ENCODE measurements at regions not wholly inside any gene's neighbourhood (a gene's known extent, or its start where the extent isn't known, plus 50 kb on each side); places are given as distances from the start of the nearest gene placed in this dataset.
A peak's percentile ranks its signal among the peaks of the same experiment; 100 is the strongest.
"Not testable (repeated sequence)": the region's sequence is repeated elsewhere in the genome, so short reads cannot be mapped to it uniquely, and the experiment has no call there.

DNA sequence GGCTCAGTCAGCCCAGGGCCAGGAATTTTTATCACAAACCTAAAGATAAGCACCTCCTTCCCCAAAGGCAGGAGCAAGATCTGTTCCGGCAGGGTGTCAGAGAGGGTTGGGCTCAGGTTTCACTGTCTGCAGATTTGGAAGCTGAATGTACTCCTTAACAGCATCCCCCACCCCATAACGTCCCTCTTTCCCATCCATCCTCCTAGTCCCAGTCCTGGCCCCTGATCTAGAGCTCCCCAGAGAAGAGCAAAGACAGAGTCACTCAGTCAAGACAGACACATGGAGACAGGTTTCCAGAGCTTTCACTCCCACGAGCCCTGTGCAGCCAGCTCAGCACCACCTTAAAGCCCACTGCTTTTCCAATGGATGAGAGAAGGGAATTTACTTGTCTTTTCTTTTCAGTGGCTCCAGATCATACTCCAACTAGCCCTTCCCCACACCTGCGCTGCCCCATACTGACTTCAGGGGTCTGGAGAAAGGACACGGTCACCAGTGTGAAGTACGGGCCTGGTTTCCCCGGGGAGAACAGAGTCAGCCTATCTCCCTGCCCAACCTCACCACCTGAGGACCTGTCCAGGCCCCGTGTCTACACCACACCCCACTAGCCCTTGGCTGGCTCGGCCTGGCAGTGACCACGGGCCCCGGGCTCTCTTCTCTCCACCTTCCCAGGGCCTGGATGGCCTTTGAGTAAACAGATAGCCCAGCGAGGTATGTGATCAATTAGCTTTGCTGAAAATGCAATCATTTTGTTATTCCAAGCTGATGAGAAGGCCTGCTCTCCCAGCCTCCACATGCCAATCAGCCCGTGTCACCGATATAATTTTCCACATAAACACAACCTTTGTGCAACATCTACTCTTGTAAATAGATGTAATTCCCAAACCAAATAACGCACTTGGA lies 249.1 kb downstream of the FOXD2 start:
- H3K36me3 ChIP-seq: no peaks in the 10 kb centered on the region
- H3K27ac ChIP-seq: no peak overlapping the region
- no peaks in the 10 kb centered on the region; a peak in 1 of 22 replicates for H4K20me1 ChIP-seq
- peaks cover 4 to 17% (median 9%) of the 10 kb centered on the region in 10 experiments; a peak in 16 of 20 replicates for H3K4me1 ChIP-seq
- peak overlapping the region in 6 of 11 experiments; percentile 25 to 58 (median 34); a peak in 10 of 22 replicates for H3K4me2 ChIP-seq
- no peak overlapping the region for H3K4me3 ChIP-seq
- H3K27me3 ChIP-seq: no peaks in the 10 kb centered on the region
- no peak overlapping the region for H3K9ac ChIP-seq
- H3K9me3 ChIP-seq (replicated peaks in 1 of 11): no peaks in the 10 kb centered on the region
- no peak for TF ChIP-seq Cebpa-rat (IDR thresholded peaks at IDR 0.05)

DNA sequence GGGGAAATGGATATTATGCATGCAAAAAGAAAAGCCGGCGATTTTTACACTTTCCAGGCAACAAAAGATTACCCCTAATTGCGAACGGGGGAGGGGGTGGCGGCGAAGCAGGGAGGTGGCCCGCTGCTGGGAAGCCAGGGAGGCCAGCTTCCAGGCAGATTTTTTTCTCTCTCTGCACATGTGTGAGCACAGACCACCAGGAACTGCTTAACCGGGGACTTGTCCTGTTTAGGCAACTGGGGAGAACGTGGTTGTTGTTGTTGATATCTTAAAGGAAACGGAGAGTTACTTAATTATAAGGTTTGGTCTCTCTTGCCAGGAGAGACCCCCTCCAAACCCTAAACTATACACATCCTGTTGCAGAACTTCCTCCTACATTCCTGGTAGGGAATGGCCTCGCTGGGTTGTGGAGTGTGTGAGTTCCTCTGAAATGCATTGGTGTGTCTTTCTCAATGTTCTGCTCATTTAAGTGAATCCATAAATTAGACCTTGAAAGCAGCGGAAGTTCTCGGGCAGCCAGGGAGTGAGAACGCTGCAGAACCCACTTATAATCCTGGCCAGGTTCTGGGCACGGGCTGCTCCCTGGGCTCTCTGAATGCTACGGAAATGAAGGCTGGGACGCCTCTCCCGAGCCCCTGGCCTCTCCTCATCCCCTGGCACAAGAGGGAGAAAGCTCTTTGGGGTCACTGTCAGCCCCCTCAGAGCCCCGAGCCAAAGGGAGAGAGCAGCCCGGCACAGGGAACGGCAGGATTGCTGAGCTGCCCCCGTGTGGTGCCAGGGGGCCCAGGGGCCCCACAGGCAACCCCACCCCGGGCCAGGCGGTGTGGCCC lies 250.0 kb downstream of the FOXD2 start:
- no peaks in the 10 kb centered on the region for H3K27me3 ChIP-seq
- peaks cover 4 to 17% (median 9%) of the 10 kb centered on the region in 10 experiments; a peak in 16 of 20 replicates for H3K4me1 ChIP-seq
- H3K27ac ChIP-seq: no peak overlapping the region
- no peaks in the 10 kb centered on the region for H3K36me3 ChIP-seq
- no peaks in the 10 kb centered on the region for H3K9me3 ChIP-seq (replicated peaks in 1 of 11)
- no peak for TF ChIP-seq Cebpa-rat (IDR thresholded peaks at IDR 0.05)
- no peaks in the 10 kb centered on the region; a peak in 1 of 22 replicates for H4K20me1 ChIP-seq
- no peak overlapping the region for H3K9ac ChIP-seq
- peak overlapping the region in 9 of 11 experiments; percentile 16 to 62 (median 35); a peak in 16 of 22 replicates for H3K4me2 ChIP-seq
- no peak overlapping the region for H3K4me3 ChIP-seq

DNA sequence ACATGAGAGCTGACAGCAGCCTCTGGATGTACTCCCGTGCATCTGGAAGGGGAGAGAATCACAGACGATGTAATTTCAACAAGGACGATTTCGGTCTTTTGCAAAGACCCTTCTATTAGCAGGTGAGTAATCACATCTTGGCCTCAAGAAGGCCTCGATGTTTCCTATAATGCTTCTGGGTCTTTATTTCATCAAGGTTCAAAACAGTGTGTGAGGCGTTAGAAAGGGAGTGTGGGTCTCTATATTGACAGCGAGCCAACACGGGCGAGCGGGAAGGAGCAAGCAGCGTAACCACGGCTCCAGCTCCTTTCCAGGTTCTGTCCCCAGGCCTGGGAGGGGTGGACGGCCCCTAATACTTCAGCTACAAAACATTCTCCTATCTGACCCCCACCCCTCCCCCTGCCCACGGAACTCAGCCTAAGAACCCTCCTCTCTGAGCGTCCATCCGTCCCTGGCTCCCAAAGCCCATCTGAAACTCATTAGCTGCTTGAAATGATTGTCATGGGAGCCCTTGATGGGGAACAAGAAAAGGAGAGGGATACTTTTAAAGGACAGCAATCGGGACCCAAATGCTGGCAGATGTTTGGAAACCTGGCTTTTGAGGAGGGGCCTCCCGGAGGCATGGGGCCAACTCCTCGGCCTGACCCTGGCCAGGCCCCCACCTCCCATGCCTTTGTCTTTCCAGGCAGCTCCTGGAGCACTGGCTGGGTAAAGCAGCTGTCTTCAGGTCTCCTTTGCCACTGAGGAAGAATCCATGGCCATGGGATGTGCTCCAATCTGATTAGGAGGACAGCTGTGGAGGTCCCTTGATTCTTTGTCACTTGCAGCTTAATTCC lies 250.8 kb downstream of the FOXD2 start:
- Histone ChIP-seq H3K9ac (no peak overlapping the region), H4K20me1 (no peaks in the 10 kb centered on the region; a peak in 1 of 22 replicates), H3K27me3 (no peaks in the 10 kb centered on the region), H3K4me1 (peaks cover 4 to 17% (median 9%) of the 10 kb centered on the region in 10 experiments; a peak in 16 of 20 replicates), H3K27ac (no peak overlapping the region), H3K4me2 (peak overlapping the region in 9 of 11 experiments; percentile 16 to 62 (median 35); a peak in 12 of 22 replicates), H3K4me3 (no peak overlapping the region), H3K9me3 (replicated peaks in 1 of 11) (no peaks in the 10 kb centered on the region), H3K36me3 (no peaks in the 10 kb centered on the region)
- TF ChIP-seq Cebpa-rat (IDR thresholded peaks at IDR 0.05): no peak

DNA sequence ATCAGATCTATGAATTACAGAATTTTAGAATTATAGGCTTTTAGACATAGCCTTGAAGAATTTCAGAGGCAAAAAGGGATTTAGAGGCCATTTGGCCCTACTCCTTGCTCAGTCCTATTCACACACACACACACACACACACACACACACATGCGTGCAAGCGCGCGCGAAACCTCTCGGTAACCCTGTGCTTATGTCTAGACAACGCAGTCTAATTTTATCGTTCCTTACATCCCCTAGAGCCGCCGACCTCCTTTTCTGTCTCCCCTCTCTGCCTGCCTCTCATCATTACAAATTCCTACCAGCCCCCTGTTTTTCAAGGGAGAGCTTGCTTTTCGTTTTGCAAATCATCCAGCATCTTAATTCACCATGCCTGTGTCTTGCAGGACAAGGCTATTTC lies 252.1 kb downstream of the FOXD2 start:
- Histone ChIP-seq H3K27me3 (no peaks in the 10 kb centered on the region), H3K36me3 (no peaks in the 10 kb centered on the region), H3K4me2 (no peak overlapping the region), H3K4me1 (peaks cover 4 to 17% (median 9%) of the 10 kb centered on the region in 10 experiments; a peak in 16 of 20 replicates), H3K9me3 (replicated peaks in 1 of 11) (no peaks in the 10 kb centered on the region), H3K4me3 (no peak overlapping the region), H3K27ac (no peak overlapping the region), H3K9ac (no peak overlapping the region), H4K20me1 (no peaks in the 10 kb centered on the region; a peak in 1 of 22 replicates)
- TF ChIP-seq Cebpa-rat (IDR thresholded peaks at IDR 0.05): no peak

DNA sequence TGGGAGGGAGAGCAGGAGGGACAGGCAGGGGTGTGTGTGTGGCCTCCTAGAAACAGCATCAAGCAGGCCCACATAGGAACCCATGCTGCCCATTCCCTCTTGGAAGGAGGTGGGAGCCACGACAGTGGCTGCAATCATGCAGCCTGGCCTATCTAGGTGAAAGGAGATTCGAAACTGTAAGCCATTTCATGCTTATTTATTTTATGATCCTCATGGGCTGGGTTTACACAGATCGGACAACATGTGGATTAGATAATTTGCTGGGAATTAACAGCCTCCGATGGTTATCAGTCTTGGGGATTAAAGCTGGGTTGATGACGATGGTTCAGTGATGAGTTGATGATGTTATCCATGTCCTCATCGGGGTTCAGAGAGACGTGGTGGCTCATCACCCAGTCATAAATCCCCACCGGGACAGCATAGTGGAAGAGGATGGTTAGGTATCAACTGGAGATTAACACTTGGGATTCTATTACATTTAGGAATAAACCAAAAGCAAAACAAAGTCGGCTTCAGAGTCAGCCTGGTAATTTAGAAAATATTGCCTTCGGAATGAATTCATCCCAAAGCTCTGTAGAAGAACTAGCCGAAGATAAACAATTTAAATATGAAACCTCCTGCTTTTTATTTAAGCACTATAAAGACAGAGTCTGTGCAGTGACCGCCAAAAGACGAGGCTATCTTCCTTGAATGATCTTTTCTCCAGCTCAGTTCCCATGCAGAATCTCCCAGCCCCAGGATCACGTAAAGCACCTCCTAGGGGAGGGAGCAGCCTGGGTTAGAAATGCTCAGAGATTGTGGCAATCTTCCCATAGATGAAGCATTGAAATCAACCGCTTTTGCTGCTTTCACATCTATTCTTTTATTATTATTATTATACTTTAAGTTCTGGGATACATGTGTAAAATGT lies 252.8 kb downstream of the FOXD2 start:
- no peaks in the 10 kb centered on the region for H3K9me3 ChIP-seq (replicated peaks in 1 of 11)
- H4K20me1 ChIP-seq: no peaks in the 10 kb centered on the region; a peak in 1 of 22 replicates
- no peaks in the 10 kb centered on the region for H3K27me3 ChIP-seq
- no peak overlapping the region for H3K27ac ChIP-seq
- no peak overlapping the region for H3K4me2 ChIP-seq
- no peaks in the 10 kb centered on the region for H3K36me3 ChIP-seq
- TF ChIP-seq Cebpa-rat (IDR thresholded peaks at IDR 0.05): no peak
- peaks cover 4 to 17% (median 9%) of the 10 kb centered on the region in 10 experiments; a peak in 16 of 20 replicates for H3K4me1 ChIP-seq
- H3K4me3 ChIP-seq: no peak overlapping the region
- H3K9ac ChIP-seq: no peak overlapping the region

DNA sequence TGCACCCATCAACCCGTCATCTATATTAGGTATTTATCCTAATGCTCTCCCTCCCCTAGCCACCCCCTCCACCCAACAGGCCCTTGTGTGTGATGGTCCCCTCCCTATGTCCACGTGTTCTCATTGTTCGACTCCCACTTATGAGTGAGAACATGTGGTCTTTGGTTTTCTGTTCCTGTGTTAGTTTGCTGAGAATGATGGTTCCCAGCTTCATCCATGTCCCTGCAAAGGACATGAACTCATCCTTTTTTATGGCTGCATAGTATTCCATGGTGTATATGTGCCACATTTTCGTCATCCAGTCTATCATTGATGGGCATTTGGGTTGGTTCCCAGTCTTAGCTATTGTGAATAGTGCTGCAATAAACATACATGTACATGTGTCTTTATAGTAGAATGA lies 253.4 kb downstream of the FOXD2 start:
- H3K4me3 ChIP-seq; H3K9me3 ChIP-seq (replicated peaks in 1 of 11); H3K9ac ChIP-seq; H3K27me3 ChIP-seq; H4K20me1 ChIP-seq; H3K4me2 ChIP-seq; H3K27ac ChIP-seq; H3K36me3 ChIP-seq: not testable (repeated sequence)
- peaks cover 4 to 17% (median 9%) of the 10 kb centered on the region in 10 experiments; a peak in 16 of 20 replicates for H3K4me1 ChIP-seq

DNA sequence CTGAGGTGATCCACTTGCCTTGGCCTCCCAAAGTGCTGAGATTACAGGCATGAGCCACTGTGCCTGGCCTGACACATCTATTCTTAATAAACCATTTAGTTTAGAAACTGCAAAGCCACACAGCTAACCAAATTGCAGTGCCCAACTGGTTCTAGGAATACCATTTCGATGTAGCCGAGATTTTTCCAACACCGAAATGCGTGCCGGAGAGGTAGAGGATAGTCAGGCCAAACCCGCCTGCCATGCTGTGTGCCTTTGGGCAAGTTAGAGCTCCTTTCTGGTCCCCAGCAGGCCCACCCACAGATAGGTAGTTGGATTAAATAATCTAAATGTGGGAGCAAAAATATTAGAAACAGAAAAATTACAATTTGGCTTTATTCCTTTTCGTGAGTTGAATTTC lies 254.4 kb downstream of the FOXD2 start:
- Histone ChIP-seq H4K20me1 (no peaks in the 10 kb centered on the region), H3K9ac (no peak overlapping the region), H3K4me1 (peaks cover under 1 to 12% (median 7%) of the 10 kb centered on the region in 10 experiments; a peak in 15 of 20 replicates), H3K4me3 (no peak overlapping the region), H3K4me2 (no peak overlapping the region), H3K27me3 (no peaks in the 10 kb centered on the region), H3K27ac (no peak overlapping the region), H3K36me3 (no peaks in the 10 kb centered on the region), H3K9me3 (replicated peaks in 1 of 11) (no peaks in the 10 kb centered on the region)
- TF ChIP-seq Cebpa-rat (IDR thresholded peaks at IDR 0.05): no peak

DNA sequence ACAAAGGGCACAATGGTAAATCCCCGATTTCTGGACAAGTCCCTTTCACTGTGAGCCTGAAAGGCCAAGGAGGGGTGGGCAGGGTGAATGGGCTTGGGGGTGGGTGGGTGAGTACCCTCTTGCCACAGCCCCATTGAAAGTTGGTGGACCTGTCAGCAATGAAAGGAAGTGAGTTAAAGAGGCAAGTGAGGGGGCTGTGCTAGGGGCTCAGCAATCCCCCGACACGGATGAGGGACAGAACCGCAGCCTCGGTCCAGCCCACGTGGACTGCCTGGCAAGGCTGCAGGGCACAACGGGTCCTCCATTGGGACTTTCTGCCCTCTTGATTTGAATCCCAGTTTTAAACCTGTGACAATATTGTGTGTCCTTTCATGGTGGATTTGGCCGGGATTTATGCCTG lies 255.3 kb downstream of the FOXD2 start:
- no peak overlapping the region for H3K4me2 ChIP-seq

More for the DNA sequence above, 255.3 kb downstream of the FOXD2 start:
- H3K4me3 ChIP-seq: no peak overlapping the region
- H4K20me1 ChIP-seq: no peaks in the 10 kb centered on the region
- H3K9ac ChIP-seq: no peak overlapping the region
- H3K4me1 ChIP-seq: peaks cover 0 to 6% (median 4%) of the 10 kb centered on the region in 10 experiments; a peak in 14 of 20 replicates
- H3K36me3 ChIP-seq: no peaks in the 10 kb centered on the region
- no peak for TF ChIP-seq Cebpa-rat (IDR thresholded peaks at IDR 0.05)
- H3K9me3 ChIP-seq (replicated peaks in 1 of 11): no peaks in the 10 kb centered on the region
- H3K27ac ChIP-seq: no peak overlapping the region
- H3K27me3 ChIP-seq: no peaks in the 10 kb centered on the region

All from BLaER1 treated with 17β-estradiol and CSF1 and Interleukin-3, amounts not matched to agents 10 nM and 100 nM (cell line).